ENCODE measurements at regions not wholly inside any gene's neighbourhood (a gene's known extent, or its start where the extent isn't known, plus 50 kb on each side); places are given as distances from the start of the nearest gene placed in this dataset.

DNA sequence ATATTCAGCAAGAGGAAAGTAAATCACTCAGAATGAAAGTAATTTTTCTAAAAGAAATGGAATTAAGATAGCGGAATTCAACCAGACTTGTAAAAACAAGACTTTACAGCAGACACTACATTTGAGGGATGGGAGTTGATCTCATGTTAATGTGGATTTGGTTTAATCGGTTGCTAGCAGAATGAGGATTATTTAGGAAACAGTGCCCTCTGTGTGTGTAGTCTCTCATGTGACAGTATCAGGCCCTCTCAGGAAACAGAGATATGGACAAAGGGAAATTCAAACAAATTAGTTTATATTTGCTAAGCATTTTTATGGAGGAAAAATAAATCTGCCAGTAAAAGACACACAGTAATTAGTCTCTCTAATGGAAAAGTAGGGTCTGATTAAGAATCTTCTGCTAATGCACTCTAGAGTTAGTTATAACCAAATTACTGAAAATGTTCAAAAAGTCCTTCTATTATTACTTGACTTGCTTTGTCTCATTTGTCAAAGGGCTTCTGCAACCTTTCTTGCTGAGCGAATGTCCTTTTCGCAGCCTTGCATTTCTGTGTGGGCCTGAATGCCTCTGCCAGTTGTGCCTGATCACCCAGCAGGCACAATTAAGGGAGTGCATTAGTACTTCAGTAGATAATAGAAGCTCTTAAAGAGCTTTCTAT is 1282.3 kb upstream of the TENM3 start:
- TF ChIP-seq, protein P1, sequence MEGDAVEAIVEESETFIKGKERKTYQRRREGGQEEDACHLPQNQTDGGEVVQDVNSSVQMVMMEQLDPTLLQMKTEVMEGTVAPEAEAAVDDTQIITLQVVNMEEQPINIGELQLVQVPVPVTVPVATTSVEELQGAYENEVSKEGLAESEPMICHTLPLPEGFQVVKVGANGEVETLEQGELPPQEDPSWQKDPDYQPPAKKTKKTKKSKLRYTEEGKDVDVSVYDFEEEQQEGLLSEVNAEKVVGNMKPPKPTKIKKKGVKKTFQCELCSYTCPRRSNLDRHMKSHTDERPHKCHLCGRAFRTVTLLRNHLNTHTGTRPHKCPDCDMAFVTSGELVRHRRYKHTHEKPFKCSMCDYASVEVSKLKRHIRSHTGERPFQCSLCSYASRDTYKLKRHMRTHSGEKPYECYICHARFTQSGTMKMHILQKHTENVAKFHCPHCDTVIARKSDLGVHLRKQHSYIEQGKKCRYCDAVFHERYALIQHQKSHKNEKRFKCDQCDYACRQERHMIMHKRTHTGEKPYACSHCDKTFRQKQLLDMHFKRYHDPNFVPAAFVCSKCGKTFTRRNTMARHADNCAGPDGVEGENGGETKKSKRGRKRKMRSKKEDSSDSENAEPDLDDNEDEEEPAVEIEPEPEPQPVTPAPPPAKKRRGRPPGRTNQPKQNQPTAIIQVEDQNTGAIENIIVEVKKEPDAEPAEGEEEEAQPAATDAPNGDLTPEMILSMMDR (IDR thresholded peaks at IDR 0.05), result no peak
- no peak for TF ChIP-seq POLR2A (IDR thresholded peaks at IDR 0.05)
